Cardiac muscle cell (in vitro differentiated cells and primary cell): ENCODE measurements at regions not wholly inside any gene's neighbourhood (a gene's known extent, or its start where the extent isn't known, plus 50 kb on each side); places are given as distances from the start of the nearest gene placed in this dataset.

Experiments
- DNase-seq, 2 donors: peaks; one replicate each; pipeline versions ENCODE4 v3.0.0 to v3.0.0-alpha.2; 2010 to 2017; ENCODE audit warnings: low read depth in 1 of 2, low spot score in 1 of 2
- H3K27ac ChIP-seq: fragments of 200-600 bp; sonication (generic); 2 replicates; pipeline ENCODE4 v1.5.1; 2016
- H3K27me3 ChIP-seq: fragments of 200-600 bp; sonication (generic); 2 replicates; pipeline ENCODE4 v1.6.0; 2016; ENCODE audit warnings: control low read depth
- H3K36me3 ChIP-seq: fragments of 200-600 bp; sonication (generic); 2 replicates; pipeline ENCODE4 v1.5.1; 2016; ENCODE audit warnings: control low read depth
- H3K4me1 ChIP-seq: fragments of 200-600 bp; sonication (generic); 2 replicates; pipeline ENCODE4 v1.8.1; 2017; ENCODE audit warnings: low read depth, mild to moderate bottlenecking, mixed run types
- H3K4me3 ChIP-seq: fragments of 200-600 bp; sonication (generic); 2 replicates; pipeline ENCODE4 v1.5.1; 2016; ENCODE audit warnings: mild to moderate bottlenecking
- H3K9me3 ChIP-seq: fragments of 200-600 bp; sonication (generic); 2 replicates; pipeline ENCODE4 v1.5.1; 2017; ENCODE audit warnings: low read depth, mild to moderate bottlenecking, control low read depth
- TF ChIP-seq, protein P1 (sequence below): IDR thresholded peaks from 2 replicates; pipeline ENCODE4 v1.5.1; 2012; ENCODE audit warnings: low read depth, mild to moderate bottlenecking, low read length

DNA sequence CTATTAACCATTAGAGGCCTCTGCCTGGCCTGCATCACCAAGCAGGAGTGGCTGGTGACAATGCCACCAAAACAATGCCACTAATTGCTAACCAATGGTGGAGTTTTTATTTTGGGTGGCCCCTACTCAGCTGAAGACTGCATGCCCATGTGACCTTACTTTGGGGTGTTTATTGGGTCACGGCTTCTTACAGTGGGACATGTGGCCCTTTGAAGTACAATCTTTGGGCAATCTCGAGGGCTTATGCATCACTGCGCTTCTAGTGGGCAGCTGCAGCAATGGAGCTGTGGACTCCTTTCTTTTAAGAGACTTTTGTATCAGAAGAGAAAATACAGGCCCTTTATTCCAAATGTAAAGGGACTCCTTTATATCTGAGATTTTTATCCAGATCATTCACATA, 85.7 kb downstream of the IGLL5 start:
- Histone ChIP-seq H3K9me3 (no peaks in the 10 kb centered on the region), H3K4me1 (no peaks in the 10 kb centered on the region), H3K4me3 (no peak overlapping the region), H3K36me3 (no peaks in the 10 kb centered on the region), H3K27ac (no peak overlapping the region), H3K27me3 (no peaks in the 10 kb centered on the region)
- TF ChIP-seq, protein P1, sequence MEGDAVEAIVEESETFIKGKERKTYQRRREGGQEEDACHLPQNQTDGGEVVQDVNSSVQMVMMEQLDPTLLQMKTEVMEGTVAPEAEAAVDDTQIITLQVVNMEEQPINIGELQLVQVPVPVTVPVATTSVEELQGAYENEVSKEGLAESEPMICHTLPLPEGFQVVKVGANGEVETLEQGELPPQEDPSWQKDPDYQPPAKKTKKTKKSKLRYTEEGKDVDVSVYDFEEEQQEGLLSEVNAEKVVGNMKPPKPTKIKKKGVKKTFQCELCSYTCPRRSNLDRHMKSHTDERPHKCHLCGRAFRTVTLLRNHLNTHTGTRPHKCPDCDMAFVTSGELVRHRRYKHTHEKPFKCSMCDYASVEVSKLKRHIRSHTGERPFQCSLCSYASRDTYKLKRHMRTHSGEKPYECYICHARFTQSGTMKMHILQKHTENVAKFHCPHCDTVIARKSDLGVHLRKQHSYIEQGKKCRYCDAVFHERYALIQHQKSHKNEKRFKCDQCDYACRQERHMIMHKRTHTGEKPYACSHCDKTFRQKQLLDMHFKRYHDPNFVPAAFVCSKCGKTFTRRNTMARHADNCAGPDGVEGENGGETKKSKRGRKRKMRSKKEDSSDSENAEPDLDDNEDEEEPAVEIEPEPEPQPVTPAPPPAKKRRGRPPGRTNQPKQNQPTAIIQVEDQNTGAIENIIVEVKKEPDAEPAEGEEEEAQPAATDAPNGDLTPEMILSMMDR: no peak
- DNase-seq: no peak

DNA sequence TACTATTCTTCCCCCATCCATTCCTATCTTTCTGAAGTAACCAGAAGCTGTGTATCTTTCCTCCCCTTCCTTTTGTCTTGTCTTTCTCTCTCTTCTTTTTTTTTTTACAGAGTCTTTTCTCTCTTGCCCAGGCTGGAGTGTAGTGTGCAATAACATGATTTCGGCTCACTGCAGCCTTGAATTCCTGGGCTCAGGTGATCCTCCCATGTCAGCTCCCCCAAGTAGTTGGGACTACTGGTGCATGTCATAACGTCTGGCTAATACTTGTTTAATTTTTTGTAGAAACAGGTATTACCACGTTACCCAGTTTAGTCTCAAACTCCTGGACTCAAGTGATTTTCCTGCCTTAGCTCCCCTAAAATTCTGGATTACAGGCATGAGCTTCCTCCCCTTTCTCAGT, 86.5 kb downstream of the IGLL5 start:
- H3K27me3 ChIP-seq: no peaks in the 10 kb centered on the region
- H3K4me1 ChIP-seq: no peaks in the 10 kb centered on the region
- no peak for DNase-seq
- H3K27ac ChIP-seq: no peak overlapping the region
- H3K4me3 ChIP-seq: no peak overlapping the region
- H3K36me3 ChIP-seq: no peaks in the 10 kb centered on the region
- TF ChIP-seq, protein P1: no peak
- no peaks in the 10 kb centered on the region for H3K9me3 ChIP-seq

DNA sequence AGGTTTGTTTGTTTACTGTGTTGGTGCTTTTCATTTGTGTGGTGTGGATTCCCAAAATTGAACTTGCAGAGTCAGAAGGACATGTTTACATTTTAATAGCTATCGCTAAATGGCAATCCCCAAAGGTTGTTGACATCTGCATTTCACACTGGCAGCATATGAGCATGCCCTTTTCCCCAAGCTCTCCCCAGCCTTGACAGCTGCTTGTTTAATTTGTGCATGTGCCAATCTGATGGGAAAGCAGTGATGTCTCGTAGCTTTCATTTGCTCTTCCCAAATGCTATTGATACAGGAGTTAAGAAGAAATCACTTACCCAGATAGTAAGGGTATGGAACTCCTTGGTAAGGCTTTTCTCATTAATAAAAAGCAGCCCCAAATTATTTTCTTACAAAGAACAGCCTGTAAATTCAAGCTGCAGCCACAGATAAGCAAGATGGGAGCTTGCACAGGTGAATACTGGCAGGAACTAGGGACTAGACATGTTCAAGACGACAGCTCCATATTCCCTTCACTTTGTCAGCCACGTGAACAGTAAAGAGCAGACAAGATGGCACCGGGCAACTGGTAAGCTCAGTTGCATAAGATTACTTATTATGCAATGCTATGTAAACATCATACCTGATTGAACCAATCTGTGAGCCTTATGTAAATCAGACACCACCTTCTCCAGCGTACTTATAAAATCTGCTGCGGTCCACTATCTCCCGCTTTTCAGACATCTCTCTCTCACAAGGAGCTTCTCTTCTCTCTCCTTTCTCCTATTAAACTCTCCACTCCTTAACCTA, 87.4 kb downstream of the IGLL5 start:
- Histone ChIP-seq H3K4me1 (no peaks in the 10 kb centered on the region), H3K9me3 (no peaks in the 10 kb centered on the region), H3K27ac (no peak overlapping the region), H3K36me3 (no peaks in the 10 kb centered on the region), H3K27me3 (no peaks in the 10 kb centered on the region), H3K4me3 (no peak overlapping the region)
- DNase-seq: no peak
- TF ChIP-seq, protein P1: no peak

GRCh38 chr22:22976033-22976922, 88.7 kb downstream of the IGLL5 start:
- no peak for DNase-seq
- H3K4me3 ChIP-seq: no peak overlapping the region
- H3K36me3 ChIP-seq: no peaks in the 10 kb centered on the region
- TF ChIP-seq, protein P1: no peak
- no peaks in the 10 kb centered on the region for H3K27me3 ChIP-seq
- no peaks in the 10 kb centered on the region for H3K4me1 ChIP-seq
- no peak overlapping the region for H3K27ac ChIP-seq
- no peaks in the 10 kb centered on the region for H3K9me3 ChIP-seq

DNA sequence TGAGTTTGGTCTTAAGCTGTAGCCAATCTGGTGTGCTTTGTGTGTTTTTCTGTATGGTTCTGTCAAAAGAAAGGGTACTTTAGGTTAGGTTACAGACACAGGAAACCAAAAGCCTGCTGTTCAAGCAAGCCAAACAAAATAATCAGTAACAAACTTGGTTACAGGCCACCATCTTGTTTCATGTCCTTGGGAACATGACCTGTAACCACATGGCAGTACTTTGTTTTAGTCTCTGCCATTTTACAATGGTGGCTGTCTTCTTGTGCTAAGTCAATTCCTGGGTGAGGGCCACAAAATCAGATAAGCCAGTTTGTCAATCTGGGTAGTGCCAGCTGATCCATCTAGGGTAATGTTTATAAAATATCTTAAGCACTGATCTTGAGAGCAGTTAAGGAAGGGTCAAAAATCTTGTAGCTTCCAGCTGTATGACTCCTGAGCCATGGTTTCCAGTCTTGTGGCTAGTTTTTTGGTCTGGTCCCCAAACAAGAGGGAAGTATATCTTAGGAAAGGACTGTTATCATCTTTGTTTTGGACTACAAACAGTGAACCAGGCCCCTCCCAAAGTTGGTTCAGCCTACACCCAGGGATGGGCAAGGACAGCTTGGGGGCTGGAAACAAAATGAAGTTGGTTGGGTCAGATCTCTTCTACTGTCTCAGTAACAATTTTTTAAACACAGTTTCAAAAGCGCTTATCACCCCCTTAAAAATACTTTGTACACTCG, 90.0 kb downstream of the IGLL5 start:
- H3K4me3 ChIP-seq: no peak overlapping the region
- TF ChIP-seq, protein P1: no peak
- H3K36me3 ChIP-seq: no peaks in the 10 kb centered on the region
- no peaks in the 10 kb centered on the region for H3K4me1 ChIP-seq
- H3K27me3 ChIP-seq: no peaks in the 10 kb centered on the region
- no peak overlapping the region for H3K27ac ChIP-seq
- H3K9me3 ChIP-seq: no peaks in the 10 kb centered on the region
- no peak for DNase-seq
